Fibroblast of skin of scalp (primary cell): ENCODE measurements at regions not wholly inside any gene's neighbourhood (a gene's known extent, or its start where the extent isn't known, plus 50 kb on each side); places are given as distances from the start of the nearest gene placed in this dataset.

Experiments used
- DNase-seq: peaks from one replicate; pipeline ENCODE4 v3.0.0-alpha.2; 2013

- DNase-seq: no peak
Observed at GRCh38 chr1:101317590-101317989, 80.8 kb downstream of the S1PR1 start.

DNA sequence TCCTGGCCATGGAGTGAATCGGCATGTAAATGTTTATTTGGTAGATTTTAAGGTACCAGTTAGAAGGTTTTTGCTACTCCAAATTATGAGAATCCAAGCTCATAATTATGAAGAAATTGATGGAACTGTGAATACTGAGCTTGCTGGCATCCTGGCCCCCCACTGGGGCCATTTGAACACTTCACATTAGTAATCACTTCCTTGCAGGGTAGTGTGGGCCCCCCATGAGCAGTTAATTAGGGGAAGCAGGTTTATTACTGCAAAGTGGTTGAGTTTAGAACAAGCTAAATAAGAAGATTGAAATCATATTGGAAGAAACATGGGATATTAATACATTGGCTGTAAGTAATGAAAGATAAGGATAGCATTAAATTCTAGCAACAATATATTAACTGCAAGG is 86.7 kb downstream of the S1PR1 start:
- DNase-seq: no peak

- no peak for DNase-seq
Observed at GRCh38 chr1:101325144-101325543, 88.3 kb downstream of the S1PR1 start.

DNA sequence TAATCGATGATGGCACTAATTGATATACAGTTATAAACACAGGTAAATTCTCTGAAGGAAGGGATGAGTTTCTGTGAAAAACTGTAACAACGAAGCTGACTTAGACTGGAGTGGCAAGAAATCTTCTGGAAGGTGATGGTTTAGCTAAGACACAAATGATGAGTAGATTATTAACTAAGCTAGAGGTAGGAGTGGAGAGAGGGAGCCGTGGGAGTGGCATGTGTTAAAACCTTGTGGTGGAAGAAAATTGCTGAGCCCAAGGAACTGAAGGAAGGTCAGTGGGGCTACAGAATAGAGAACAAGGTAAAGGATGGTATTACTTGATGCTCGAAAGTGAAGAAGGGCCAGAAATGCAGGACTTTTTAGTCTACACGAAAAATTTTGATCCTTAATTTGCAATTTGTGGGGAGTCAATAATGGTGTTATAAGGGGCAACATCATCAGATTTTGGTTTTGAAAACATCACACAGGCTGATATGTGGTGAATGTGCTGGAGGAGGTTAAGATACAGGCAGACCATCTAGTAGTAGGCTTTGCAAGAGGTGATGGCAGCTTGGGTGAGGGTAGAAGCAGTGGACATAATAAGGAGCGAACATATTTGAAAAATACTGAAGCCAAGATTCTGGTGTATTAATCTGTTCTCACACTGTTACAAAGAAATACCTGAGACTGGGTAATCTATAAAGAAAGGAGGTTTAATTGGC is 93.8 kb downstream of the S1PR1 start:
- no peak for DNase-seq

- no peak for DNase-seq
Observed at GRCh38 chr1:101331794-101332193, 95.0 kb downstream of the S1PR1 start.

DNA sequence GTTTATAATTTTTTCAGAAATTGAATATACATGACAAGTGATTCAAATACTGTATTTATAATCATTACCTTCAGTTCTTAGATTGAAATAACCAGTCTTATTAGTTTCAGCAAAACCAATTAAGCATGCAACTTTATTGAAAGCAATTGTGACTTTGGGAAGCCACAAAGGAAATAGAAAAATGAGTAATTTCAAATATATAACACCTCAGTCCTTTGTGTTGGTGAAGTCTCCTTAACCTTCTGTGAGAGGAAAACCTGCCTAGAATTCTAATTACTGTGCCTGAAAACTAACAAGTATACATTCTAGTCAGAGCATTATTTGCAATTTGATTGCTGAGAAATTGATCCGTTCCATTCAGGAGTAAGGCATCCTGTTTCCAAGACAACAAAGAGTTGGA is 95.8 kb downstream of the S1PR1 start:
- DNase-seq: no peak

- no peak for DNase-seq
Observed at GRCh38 chr1:101333186-101333585, 96.4 kb downstream of the S1PR1 start.

DNA sequence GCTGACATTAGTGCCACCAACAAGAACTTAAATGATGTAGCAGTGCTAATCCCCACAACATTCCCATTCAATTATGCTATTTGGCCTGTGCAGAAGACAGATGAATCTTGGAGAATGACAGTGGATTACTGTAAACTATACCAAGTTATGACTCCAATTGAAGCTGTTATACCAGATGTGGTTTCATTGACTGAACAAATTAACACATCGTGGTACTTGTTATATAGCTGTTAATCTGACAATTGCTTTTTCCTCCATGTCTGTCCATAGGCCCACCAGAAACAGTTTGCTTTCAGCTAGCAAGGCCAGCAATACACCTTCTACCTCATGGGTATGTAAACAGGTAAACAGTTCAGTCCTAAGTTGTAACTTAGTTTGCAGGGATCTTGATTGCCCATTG is 101.1 kb downstream of the S1PR1 start:
- DNase-seq: no peak

GRCh38 chr1:101338714-101339430 is 102.1 kb downstream of the S1PR1 start:
- DNase-seq: no peak

DNA sequence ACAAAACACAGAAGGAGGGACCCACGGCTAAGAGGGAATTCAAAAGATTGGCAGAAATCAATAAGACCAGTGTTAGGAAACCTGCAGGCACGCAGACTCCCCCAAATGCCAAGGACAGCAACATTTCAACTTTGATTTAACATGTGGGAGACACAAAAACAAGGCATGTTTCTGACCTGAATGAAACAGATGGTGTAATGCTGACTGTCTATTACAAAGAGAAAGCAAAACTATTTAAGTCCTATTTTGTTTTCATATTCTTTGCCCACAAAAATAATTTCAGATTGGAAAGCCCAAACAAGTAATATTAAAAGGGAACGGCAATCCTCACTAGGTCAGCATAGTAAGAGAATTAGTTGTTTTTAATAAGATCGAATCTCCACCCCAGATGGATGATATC is 107.9 kb downstream of the S1PR1 start:
- no peak for DNase-seq

GRCh38 chr1:101346419-101346818 is 109.6 kb downstream of the S1PR1 start:
- no peak for DNase-seq

- no peak for DNase-seq
Observed at GRCh38 chr1:101356013-101356412, 119.2 kb downstream of the S1PR1 start.

DNA sequence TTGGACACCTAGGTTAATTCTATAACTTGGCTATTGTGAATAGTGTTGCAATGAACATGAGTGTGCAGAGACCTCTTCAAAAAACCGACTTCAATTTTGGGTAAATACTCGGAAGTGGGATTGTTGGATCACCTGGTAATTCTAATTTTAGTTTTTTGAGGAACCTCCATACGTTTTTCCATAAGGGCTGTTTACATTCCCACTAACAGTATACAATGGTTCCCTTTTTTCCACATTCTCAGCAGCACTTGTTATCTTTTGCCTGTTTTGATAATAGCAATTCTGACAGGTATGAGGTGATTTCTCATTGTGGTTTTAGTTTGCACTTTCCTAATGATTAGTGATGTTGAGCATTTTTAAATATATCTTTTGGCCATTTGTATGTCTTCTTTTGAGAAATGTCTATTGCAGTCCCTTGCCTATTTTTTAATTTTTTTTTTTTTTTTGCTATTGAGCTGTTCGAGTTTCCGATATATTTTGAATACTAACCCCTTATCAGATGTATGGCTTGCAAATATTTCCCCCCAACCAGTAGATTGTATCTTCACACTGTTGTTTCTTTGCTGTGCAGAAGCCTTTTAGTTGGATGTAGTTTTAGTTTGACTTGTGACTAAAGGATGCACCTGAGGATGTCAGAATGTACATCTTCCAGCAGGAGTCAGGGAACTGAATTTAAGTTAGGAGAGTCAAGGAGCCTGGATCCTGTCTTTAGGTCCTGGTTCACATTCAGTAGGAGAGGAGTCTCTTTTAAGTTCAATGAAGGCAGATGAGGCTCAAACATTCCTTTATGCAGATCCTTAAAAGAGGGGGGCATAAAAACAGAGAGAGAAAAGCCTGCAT is 120.0 kb downstream of the S1PR1 start:
- DNase-seq: no peak

DNA sequence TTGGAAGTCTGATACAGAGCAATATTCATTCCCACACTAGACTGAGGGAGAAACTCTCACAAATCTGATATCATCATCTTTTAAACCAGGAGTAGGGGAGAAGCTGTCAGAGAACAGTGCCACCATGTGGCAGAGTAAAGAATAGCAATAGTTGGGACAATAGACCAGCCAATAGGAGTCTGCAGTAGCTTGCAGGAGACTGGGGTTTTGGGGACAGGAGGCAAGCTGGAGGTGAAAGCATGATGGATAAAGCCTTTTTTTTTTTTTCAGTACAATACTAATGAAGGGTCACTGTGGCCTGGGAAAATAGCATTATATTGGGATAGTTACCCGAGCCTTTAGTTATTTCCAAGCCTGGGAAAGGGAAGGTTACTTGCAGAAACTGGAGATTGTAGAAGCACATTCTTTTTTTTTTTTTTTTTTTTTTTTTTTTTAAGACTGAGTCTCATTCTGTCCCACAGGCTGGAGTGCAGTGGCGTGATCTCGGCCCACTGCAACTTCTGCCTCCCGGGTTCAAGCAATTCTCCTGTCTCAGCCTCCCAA is 120.7 kb downstream of the S1PR1 start:
- peak; percentile 79 for DNase-seq

GRCh38 chr1:101360506-101360905 is 123.7 kb downstream of the S1PR1 start:
- peak; percentile 6 for DNase-seq

GRCh38 chr1:101363891-101364318 is 127.1 kb downstream of the S1PR1 start:
- DNase-seq: no peak

- peak; percentile 57 for DNase-seq
Observed at GRCh38 chr1:101364370-101365120, 127.7 kb downstream of the S1PR1 start.

- peak; percentile 65 for DNase-seq
Observed at GRCh38 chr1:101365186-101365585, 128.4 kb downstream of the S1PR1 start.

DNA sequence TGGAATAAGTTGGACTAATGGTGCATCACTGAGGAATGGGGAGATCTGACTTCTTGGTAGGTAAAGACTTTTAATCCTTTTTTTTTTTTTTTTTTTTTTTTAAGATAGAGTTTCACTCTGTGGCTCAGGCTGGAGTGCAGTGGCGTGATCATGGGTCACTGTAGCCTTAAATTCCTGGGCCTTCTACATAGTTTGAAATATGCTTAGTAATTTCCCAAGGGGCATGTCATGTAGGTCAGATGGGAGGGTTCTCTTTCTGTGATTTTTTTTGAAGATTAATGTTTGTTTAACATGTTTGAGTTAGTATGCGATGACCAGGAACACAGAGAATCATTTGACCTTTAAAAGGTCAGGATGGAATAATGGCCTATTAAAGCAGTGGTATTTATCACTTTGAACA is 129.1 kb downstream of the S1PR1 start:
- peak; percentile 54 for DNase-seq

DNA sequence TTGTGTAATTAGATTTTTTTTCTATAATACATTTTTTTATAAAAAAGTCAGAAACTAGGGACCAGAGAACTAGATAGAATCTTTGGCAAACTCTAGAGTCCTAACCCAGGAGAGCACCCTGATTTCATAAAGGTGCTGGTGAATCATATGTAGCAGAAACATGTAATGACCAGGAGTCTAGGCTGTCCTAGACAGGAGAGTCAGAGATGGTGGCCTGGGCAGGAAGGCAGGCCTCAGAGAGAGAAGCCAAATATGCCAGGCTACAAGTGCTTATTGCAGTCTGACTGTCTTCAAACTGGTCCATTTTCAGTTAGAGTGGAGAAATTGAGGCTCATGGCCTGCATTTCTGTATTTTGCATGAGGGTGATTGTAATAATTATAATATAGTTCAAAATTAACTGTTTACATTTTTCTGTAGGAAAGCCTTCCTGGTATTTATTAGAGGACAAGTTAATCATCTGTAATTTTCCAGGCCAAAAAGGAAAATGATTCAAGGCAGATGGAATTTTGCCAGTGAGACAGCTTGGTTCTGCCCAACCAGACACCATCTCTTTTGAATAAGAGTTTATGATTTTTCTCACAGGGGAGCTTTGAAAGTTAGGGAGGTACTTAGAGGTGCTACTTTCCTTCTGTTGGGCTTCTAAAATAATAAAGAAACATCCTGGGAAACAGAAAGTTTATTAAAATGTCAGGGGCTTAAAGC is 129.8 kb downstream of the S1PR1 start:
- peak; percentile 58 for DNase-seq

GRCh38 chr1:101367630-101368029 is 130.8 kb downstream of the S1PR1 start:
- no peak for DNase-seq

- no peak for DNase-seq
Observed at GRCh38 chr1:101370488-101370887, 133.7 kb downstream of the S1PR1 start.
